Neural cell (in vitro differentiated cells): ENCODE measurements at regions not wholly inside any gene's neighbourhood (a gene's known extent, or its start where the extent isn't known, plus 50 kb on each side); places are given as distances from the start of the nearest gene placed in this dataset.
"Not testable (repeated sequence)": the region's sequence is repeated elsewhere in the genome, so short reads cannot be mapped to it uniquely, and the experiment has no call there.

Source experiments
- H2AFZ ChIP-seq: fragments of 200-600, 300-800 bp; sonication (generic), shearing (Covaris generic); 2 replicates; pipeline ENCODE4 v1.6.0; 2014; ENCODE audit warnings: low read depth, mild to moderate bottlenecking, antibody characterized with exemption, low read length, moderate library complexity
- H3F3A ChIP-seq: fragments of 200-600 bp; shearing (Covaris generic); 2 replicates; pipeline ENCODE4 v1.6.1; 2016; ENCODE audit warnings: mild to moderate bottlenecking, moderate library complexity, mixed read lengths, antibody characterized with exemption, low read length; ENCODE audit not compliant: insufficient read depth, poor library complexity, severe bottlenecking
- H3K27ac ChIP-seq: fragments of 200-600, 300-800 bp; sonication (generic), shearing (Covaris generic); 2 replicates; pipeline ENCODE4 v1.5.1; 2014; ENCODE audit warnings: mild to moderate bottlenecking, low read length, moderate library complexity
- H3K27me3 ChIP-seq: fragments of 300-800, 200-600 bp; sonication (generic), shearing (Covaris generic); 2 replicates; pipeline ENCODE4 v1.6.0; 2014; ENCODE audit warnings: mild to moderate bottlenecking, low read depth, low read length, moderate library complexity; ENCODE audit not compliant: insufficient read depth
- H3K36me3 ChIP-seq: fragments of 300-800, 200-600 bp; sonication (generic), shearing (Covaris generic); 2 replicates; pipeline ENCODE4 v1.5.1; 2014; ENCODE audit warnings: mild to moderate bottlenecking, antibody characterized with exemption, low read length, moderate library complexity; ENCODE audit not compliant: insufficient read depth
- H3K4me2 ChIP-seq: fragments of 300-800, 200-600 bp; sonication (generic), shearing (Covaris generic); 2 replicates; pipeline ENCODE4 v1.6.0; 2014; ENCODE audit warnings: mild to moderate bottlenecking, low read length
- H3K4me3 ChIP-seq: fragments of 300-800, 200-600 bp; sonication (generic), shearing (Covaris generic); 2 replicates; pipeline ENCODE4 v1.5.1; 2014; ENCODE audit warnings: mild to moderate bottlenecking, low read length, moderate library complexity
- H3K79me2 ChIP-seq: fragments of 200-600 bp; shearing (Covaris generic); replicated peaks from 2 replicates; pipeline ENCODE4 v1.6.0; 2014; ENCODE audit warnings: mild to moderate bottlenecking, low read length, moderate library complexity; ENCODE audit not compliant: insufficient read depth
- H3K9ac ChIP-seq: fragments of 300-800, 200-600 bp; sonication (generic), shearing (Covaris generic); 2 replicates; pipeline ENCODE4 v1.6.1; 2016; ENCODE audit warnings: mild to moderate bottlenecking, low read length, mixed read lengths
- H3K9me2 ChIP-seq: fragments of 200-600 bp; shearing (Covaris generic); 2 replicates; pipeline ENCODE4 v1.6.1; 2016; ENCODE audit warnings: mild to moderate bottlenecking, low read length, mixed read lengths; ENCODE audit not compliant: insufficient read depth
- H3K9me3 ChIP-seq: fragments of 200-600, 300-800 bp; sonication (generic), shearing (Covaris generic); 2 replicates; pipeline ENCODE4 v1.6.1; 2016; ENCODE audit warnings: mild to moderate bottlenecking, mixed run types, low read length, moderate library complexity, mixed read lengths
- H4K20me1 ChIP-seq: fragments of 200-600 bp; shearing (Covaris generic); 2 replicates; pipeline ENCODE4 v1.6.1; 2016; ENCODE audit warnings: mild to moderate bottlenecking, mixed run types; ENCODE audit not compliant: insufficient read depth
- CTCF ChIP-seq: fragments of 450-650 bp; IDR thresholded peaks from 2 replicates; pipeline ENCODE4 v1.5.1; 2014; ENCODE audit warnings: antibody characterized with exemption, mild to moderate bottlenecking, moderate library complexity; ENCODE audit not compliant: poor library complexity, severe bottlenecking
- EP300 ChIP-seq: fragments of 450-650 bp; conservative IDR thresholded peaks from 2 replicates; pipeline ENCODE4 v1.6.1; 2014; ENCODE audit warnings: antibody characterized with exemption, mild to moderate bottlenecking, moderate library complexity; ENCODE audit not compliant: poor library complexity, severe bottlenecking
- EZH2 ChIP-seq: fragments of 200-600, 300-800 bp; shearing (Covaris generic), sonication (generic); IDR thresholded peaks from 2 replicates; pipeline ENCODE4 v1.6.1; 2014; ENCODE audit warnings: antibody characterized with exemption, low read length, borderline replicate concordance, mild to moderate bottlenecking; ENCODE audit not compliant: insufficient read depth, poor library complexity, severe bottlenecking
- MXI1 ChIP-seq: fragments of 450-650 bp; conservative IDR thresholded peaks from 2 replicates; pipeline ENCODE4 v1.6.1; 2014; ENCODE audit warnings: antibody characterized with exemption, mild to moderate bottlenecking; ENCODE audit not compliant: poor library complexity, severe bottlenecking
- POLR2AphosphoS5 ChIP-seq: IDR thresholded peaks from 2 replicates; pipeline ENCODE4 v1.6.1; 2012
- RAD21 ChIP-seq: fragments of 450-650 bp; conservative IDR thresholded peaks from 2 replicates; pipeline ENCODE4 v1.6.1; 2014; ENCODE audit warnings: antibody characterized with exemption, mild to moderate bottlenecking, moderate library complexity
- SMC3 ChIP-seq: fragments of 450-650 bp; conservative IDR thresholded peaks from 2 replicates; pipeline ENCODE4 v1.6.1; 2014; ENCODE audit warnings: antibody characterized with exemption, mild to moderate bottlenecking, moderate library complexity; ENCODE audit not compliant: poor library complexity
- TAF1 ChIP-seq: IDR thresholded peaks from 2 replicates; pipeline ENCODE4 v1.6.1; 2012; ENCODE audit warnings: low read depth
- TF ChIP-seq, protein P1 (sequence below): IDR thresholded peaks from 2 replicates; pipeline ENCODE4 v1.6.1; 2012; ENCODE audit warnings: borderline replicate concordance

DNA sequence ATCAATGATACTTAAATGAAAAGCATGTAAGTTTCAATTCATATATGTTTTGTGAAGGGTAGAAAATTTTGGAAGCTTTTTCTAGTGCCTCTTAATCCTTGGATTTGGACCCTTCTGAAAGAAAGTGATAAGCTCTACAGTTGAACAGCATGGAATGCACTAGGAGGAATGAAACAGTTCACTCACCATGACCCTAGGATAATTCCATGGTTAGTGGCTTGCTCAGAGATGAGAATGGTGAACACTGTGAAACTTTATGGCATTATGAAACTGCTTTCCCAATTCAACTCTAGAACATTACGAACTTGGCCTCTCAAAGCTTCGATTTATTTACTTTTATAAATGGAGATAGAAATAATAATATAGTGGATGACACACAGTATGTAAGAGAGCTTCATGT is 88.9 kb upstream of the FAT4 start:
- no peaks in the 10 kb centered on the region for H3K9me2 ChIP-seq
- no peaks in the 10 kb centered on the region for H3K36me3 ChIP-seq
- H2AFZ ChIP-seq, result no peak overlapping the region
- H3F3A ChIP-seq, result no peaks in the 10 kb centered on the region
- no peak overlapping the region for H3K4me3 ChIP-seq
- no peaks in the 10 kb centered on the region for H3K9me3 ChIP-seq
- no peak overlapping the region for H3K9ac ChIP-seq
- H4K20me1 ChIP-seq, result no peaks in the 10 kb centered on the region
- TF ChIP-seq, protein P1, sequence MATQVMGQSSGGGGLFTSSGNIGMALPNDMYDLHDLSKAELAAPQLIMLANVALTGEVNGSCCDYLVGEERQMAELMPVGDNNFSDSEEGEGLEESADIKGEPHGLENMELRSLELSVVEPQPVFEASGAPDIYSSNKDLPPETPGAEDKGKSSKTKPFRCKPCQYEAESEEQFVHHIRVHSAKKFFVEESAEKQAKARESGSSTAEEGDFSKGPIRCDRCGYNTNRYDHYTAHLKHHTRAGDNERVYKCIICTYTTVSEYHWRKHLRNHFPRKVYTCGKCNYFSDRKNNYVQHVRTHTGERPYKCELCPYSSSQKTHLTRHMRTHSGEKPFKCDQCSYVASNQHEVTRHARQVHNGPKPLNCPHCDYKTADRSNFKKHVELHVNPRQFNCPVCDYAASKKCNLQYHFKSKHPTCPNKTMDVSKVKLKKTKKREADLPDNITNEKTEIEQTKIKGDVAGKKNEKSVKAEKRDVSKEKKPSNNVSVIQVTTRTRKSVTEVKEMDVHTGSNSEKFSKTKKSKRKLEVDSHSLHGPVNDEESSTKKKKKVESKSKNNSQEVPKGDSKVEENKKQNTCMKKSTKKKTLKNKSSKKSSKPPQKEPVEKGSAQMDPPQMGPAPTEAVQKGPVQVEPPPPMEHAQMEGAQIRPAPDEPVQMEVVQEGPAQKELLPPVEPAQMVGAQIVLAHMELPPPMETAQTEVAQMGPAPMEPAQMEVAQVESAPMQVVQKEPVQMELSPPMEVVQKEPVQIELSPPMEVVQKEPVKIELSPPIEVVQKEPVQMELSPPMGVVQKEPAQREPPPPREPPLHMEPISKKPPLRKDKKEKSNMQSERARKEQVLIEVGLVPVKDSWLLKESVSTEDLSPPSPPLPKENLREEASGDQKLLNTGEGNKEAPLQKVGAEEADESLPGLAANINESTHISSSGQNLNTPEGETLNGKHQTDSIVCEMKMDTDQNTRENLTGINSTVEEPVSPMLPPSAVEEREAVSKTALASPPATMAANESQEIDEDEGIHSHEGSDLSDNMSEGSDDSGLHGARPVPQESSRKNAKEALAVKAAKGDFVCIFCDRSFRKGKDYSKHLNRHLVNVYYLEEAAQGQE, result no peak
- TF ChIP-seq SMC3, result no peak
- no peak for TF ChIP-seq MXI1
- H3K27ac ChIP-seq, result no peak overlapping the region
- H3K79me2 ChIP-seq, result no peaks in the 10 kb centered on the region
- H3K4me2 ChIP-seq, result no peak overlapping the region
- H3K27me3 ChIP-seq, result no peaks in the 10 kb centered on the region

DNA sequence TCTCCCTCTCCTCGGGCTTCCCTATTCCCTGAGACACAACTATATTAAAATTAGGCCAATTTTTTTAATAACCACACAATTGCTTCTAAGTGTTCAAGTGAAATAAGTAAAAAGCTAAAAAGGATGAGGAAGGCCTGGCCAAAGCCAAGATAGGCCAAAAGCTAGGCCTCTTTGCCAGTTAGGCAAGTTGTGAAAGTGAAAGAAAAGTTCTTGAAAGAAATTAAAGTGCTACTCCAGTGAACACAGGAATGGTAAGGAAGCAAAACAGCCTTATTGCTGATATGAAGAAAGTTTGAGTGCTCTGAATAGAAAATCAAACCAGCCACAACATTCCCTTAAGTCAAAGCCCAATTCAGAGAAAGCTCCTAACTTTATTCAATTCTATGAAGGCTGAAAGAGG is 114.2 kb upstream of the FAT4 start:
- TF ChIP-seq MXI1 (no peak), SMC3 (no peak), TAF1 (no peak), EP300 (no peak), POLR2AphosphoS5 (no peak), EZH2 (no peak)
- no peaks in the 10 kb centered on the region for H3F3A ChIP-seq
- H3K4me2 ChIP-seq, result no peak overlapping the region
- no peaks in the 10 kb centered on the region for H3K9me3 ChIP-seq
- H3K9ac ChIP-seq, result no peak overlapping the region
- H3K27me3 ChIP-seq, result no peaks in the 10 kb centered on the region
- H3K79me2 ChIP-seq, result no peaks in the 10 kb centered on the region
- no peak overlapping the region for H3K4me3 ChIP-seq
- no peak overlapping the region for H3K27ac ChIP-seq
- H2AFZ ChIP-seq, result no peak overlapping the region
- no peaks in the 10 kb centered on the region for H4K20me1 ChIP-seq
- no peaks in the 10 kb centered on the region for H3K9me2 ChIP-seq
- no peaks in the 10 kb centered on the region for H3K36me3 ChIP-seq

DNA sequence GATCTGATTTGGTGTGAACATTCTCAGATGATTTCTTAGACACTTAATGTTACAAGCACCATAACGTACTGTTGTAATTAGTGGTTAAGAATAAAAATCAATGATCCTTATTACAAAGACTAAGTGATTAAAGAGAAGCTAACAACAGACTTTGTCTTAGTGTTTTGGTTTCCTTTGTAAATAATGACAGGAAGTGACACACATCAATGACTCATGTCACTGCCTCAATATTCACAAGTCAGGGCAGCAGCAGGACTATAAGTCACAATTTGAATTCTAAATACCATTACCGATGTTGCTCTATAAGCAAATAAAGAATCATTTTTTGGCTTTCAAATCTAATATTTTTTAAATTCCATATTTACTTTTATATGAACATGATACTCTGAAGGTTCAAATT is 115.8 kb upstream of the FAT4 start:
- H3F3A ChIP-seq, result no peaks in the 10 kb centered on the region
- H3K9me2 ChIP-seq, result no peaks in the 10 kb centered on the region
- H4K20me1 ChIP-seq, result no peaks in the 10 kb centered on the region
- H3K9me3 ChIP-seq, result no peaks in the 10 kb centered on the region
- H3K27me3 ChIP-seq, result no peaks in the 10 kb centered on the region
- H2AFZ ChIP-seq, result no peak overlapping the region
- no peak overlapping the region for H3K9ac ChIP-seq
- H3K27ac ChIP-seq, result no peak overlapping the region
- no peaks in the 10 kb centered on the region for H3K36me3 ChIP-seq
- no peak overlapping the region for H3K4me2 ChIP-seq
- H3K79me2 ChIP-seq, result no peaks in the 10 kb centered on the region
- TF ChIP-seq POLR2AphosphoS5 (peak; percentile 69), MXI1 (no peak), EZH2 (no peak), SMC3 (no peak), RAD21 (no peak), TAF1 (no peak), CTCF (no peak), EP300 (peak; percentile 85)
- TF ChIP-seq, protein P1, result no peak
- no peak overlapping the region for H3K4me3 ChIP-seq

GRCh38 chr4:125191874-125192459 is 122.8 kb upstream of the FAT4 start:
- H3K9me2 ChIP-seq, H3K27ac ChIP-seq, H3K79me2 ChIP-seq, H3K4me2 ChIP-seq, H3K27me3 ChIP-seq, H3K4me3 ChIP-seq, H2AFZ ChIP-seq, H3K9ac ChIP-seq, H3K36me3 ChIP-seq, H3K9me3 ChIP-seq, H3F3A ChIP-seq, H4K20me1 ChIP-seq: not testable (repeated sequence)
